H9 (cell line): ENCODE measurements at regions not wholly inside any gene's neighbourhood (a gene's known extent, or its start where the extent isn't known, plus 50 kb on each side); places are given as distances from the start of the nearest gene placed in this dataset.

Experiments
- DNase-seq: peaks from one replicate; pipeline ENCODE4 v3.0.0-alpha.2; 2017
- H2AFZ ChIP-seq: one replicate; pipeline ENCODE4 v1.6.1; 2013; ENCODE audit warnings: mild to moderate bottlenecking, low read length, control low read depth, moderate library complexity
- H2AK5ac ChIP-seq: 2 replicates; pipeline ENCODE4 v1.6.1; 2013; ENCODE audit warnings: low read length, control low read depth, mixed read lengths; ENCODE audit not compliant: insufficient read length
- H2BK120ac ChIP-seq: one replicate; pipeline ENCODE4 v1.6.1; 2013; ENCODE audit warnings: low read depth, mild to moderate bottlenecking, low read length, control low read depth, inconsistent platforms; ENCODE audit not compliant: poor library complexity, severe bottlenecking
- H2BK12ac ChIP-seq: 2 replicates; pipeline ENCODE4 v1.6.1; 2013; ENCODE audit warnings: low read length, control low read depth, mixed read lengths, low read depth; ENCODE audit not compliant: insufficient read length
- H2BK15ac ChIP-seq: 2 replicates; pipeline ENCODE4 v1.6.1; 2013; ENCODE audit warnings: low read depth, low read length, control low read depth
- H2BK20ac ChIP-seq: one replicate; pipeline ENCODE4 v1.6.1; 2013; ENCODE audit warnings: low read depth, mild to moderate bottlenecking, low read length, control low read depth, inconsistent platforms; ENCODE audit not compliant: poor library complexity, severe bottlenecking
- H2BK5ac ChIP-seq: 2 replicates; pipeline ENCODE4 v1.6.1; 2013; ENCODE audit warnings: low read length, control low read depth, mixed read lengths; ENCODE audit not compliant: insufficient read length
- H3K14ac ChIP-seq: 2 replicates; pipeline ENCODE4 v1.6.1; 2013; ENCODE audit warnings: low read length, control low read depth; ENCODE audit not compliant: insufficient read depth
- H3K18ac ChIP-seq: 2 replicates; pipeline ENCODE4 v1.6.1; 2013; ENCODE audit warnings: low read depth, mild to moderate bottlenecking, mixed read lengths, low read length, control low read depth; ENCODE audit not compliant: insufficient read length
- H3K23ac ChIP-seq: 2 replicates; pipeline ENCODE4 v1.6.1; 2013; ENCODE audit warnings: low read length, control low read depth, mixed read lengths, low read depth; ENCODE audit not compliant: insufficient read length
- H3K23me2 ChIP-seq: 2 replicates; pipeline ENCODE4 v1.6.1; 2013; ENCODE audit warnings: low read depth, mild to moderate bottlenecking, mixed read lengths, low read length, control low read depth; ENCODE audit not compliant: insufficient read length, poor library complexity, severe bottlenecking
- H3K27ac ChIP-seq: 2 replicates; pipeline ENCODE4 v1.5.1; 2013; ENCODE audit warnings: low read length, control low read depth, mixed read lengths, low read depth; ENCODE audit not compliant: insufficient read length
- H3K27me3 ChIP-seq: 2 replicates; pipeline ENCODE4 v1.6.1; 2013; ENCODE audit warnings: low read length, control low read depth, inconsistent platforms; ENCODE audit not compliant: insufficient read depth
- H3K4ac ChIP-seq: 2 replicates; pipeline ENCODE4 v1.6.1; 2013; ENCODE audit warnings: low read depth, mild to moderate bottlenecking, control low read depth, inconsistent platforms, low read length, moderate library complexity
- H3K4me1 ChIP-seq: 2 replicates; pipeline ENCODE4 v1.6.1; 2013; ENCODE audit warnings: low read length, control low read depth, inconsistent platforms; ENCODE audit not compliant: insufficient read depth
- H3K4me2 ChIP-seq: 2 replicates; pipeline ENCODE4 v1.6.1; 2013; ENCODE audit warnings: low read length, control low read depth, mixed read lengths; ENCODE audit not compliant: insufficient read length, insufficient read depth
- H3K56ac ChIP-seq: 2 replicates; pipeline ENCODE4 v1.6.1; 2013; ENCODE audit warnings: low read depth, mild to moderate bottlenecking, mixed read lengths, low read length, control low read depth; ENCODE audit not compliant: insufficient read length
- H3K79me1 ChIP-seq: 2 replicates; pipeline ENCODE4 v1.6.1; 2013; ENCODE audit warnings: low read depth, mild to moderate bottlenecking, moderate library complexity, low read length, control low read depth, inconsistent platforms; ENCODE audit not compliant: insufficient read depth, poor library complexity, severe bottlenecking
- H3K79me2 ChIP-seq: 2 replicates; pipeline ENCODE4 v1.6.1; 2013; ENCODE audit warnings: low read length, control low read depth, inconsistent platforms; ENCODE audit not compliant: insufficient read depth
- H3K9ac ChIP-seq: 2 replicates; pipeline ENCODE4 v1.6.1; 2013; ENCODE audit warnings: low read length, control low read depth, mixed read lengths; ENCODE audit not compliant: insufficient read length; ENCODE audit errors: extremely low read depth
- H3K9me3 ChIP-seq: one replicate; pipeline ENCODE4 v1.6.1; 2013; ENCODE audit warnings: low read depth, low read length, inconsistent platforms; ENCODE audit not compliant: control insufficient read depth
- H3T11ph ChIP-seq: one replicate; pipeline ENCODE4 v1.6.1; 2013; ENCODE audit warnings: mild to moderate bottlenecking, low read length, control low read depth, inconsistent platforms
- H4K20me1 ChIP-seq: one replicate; pipeline ENCODE4 v1.6.1; 2013; ENCODE audit not compliant: control insufficient read depth, insufficient read length, insufficient read depth
- H4K5ac ChIP-seq: 2 replicates; pipeline ENCODE4 v1.6.1; 2013; ENCODE audit warnings: low read depth, mild to moderate bottlenecking, mixed read lengths, low read length, control low read depth; ENCODE audit not compliant: insufficient read length
- H4K8ac ChIP-seq: replicated peaks from 2 replicates; pipeline ENCODE4 v1.6.1; 2013; ENCODE audit warnings: low read length, control low read depth, mixed read lengths, low read depth; ENCODE audit not compliant: insufficient read length
- H4K91ac ChIP-seq: 2 replicates; pipeline ENCODE4 v1.6.1; 2013; ENCODE audit warnings: low read depth, mild to moderate bottlenecking, moderate library complexity, mixed read lengths, low read length, control low read depth; ENCODE audit not compliant: insufficient read length
- H3K27ac Mint-ChIP-seq, 3 experiments: 2 replicates in 2 of 3; 3 replicates in 1 of 3; pipeline ENCODE4 v1.8.0; 2020 to 2021; ENCODE audit warnings: mixed read lengths in 3 of 3, mild to moderate bottlenecking in 1 of 3, moderate library complexity in 1 of 3
- H3K27me3 Mint-ChIP-seq: 2 replicates; pipeline ENCODE4 v1.8.0; 2021; ENCODE audit warnings: low read depth, mild to moderate bottlenecking, moderate library complexity, mixed read lengths
- H3K36me3 Mint-ChIP-seq, 3 experiments: 2 replicates in 2 of 3; 3 replicates in 1 of 3; pipeline ENCODE4 v1.8.0; 2020 to 2021; ENCODE audit warnings: low read depth in 3 of 3, mixed read lengths in 3 of 3; ENCODE audit not compliant: insufficient read depth in 1 of 3
- H3K4me1 Mint-ChIP-seq, 2 experiments: 2 replicates each; pipeline ENCODE4 v1.8.0; 2020; ENCODE audit warnings: mixed read lengths in 2 of 2
- H3K4me3 Mint-ChIP-seq, 2 experiments: 2 replicates in 1 of 2; 3 replicates in 1 of 2; pipeline ENCODE4 v1.8.0; 2020 to 2021; ENCODE audit warnings: mild to moderate bottlenecking in 2 of 2, mixed read lengths in 2 of 2, moderate library complexity in 1 of 2
- H3K9me3 Mint-ChIP-seq, 2 experiments: 2 replicates in 1 of 2; 3 replicates in 1 of 2; pipeline ENCODE4 v1.8.0; 2020; ENCODE audit warnings: mild to moderate bottlenecking in 2 of 2, mixed read lengths in 2 of 2, moderate library complexity in 1 of 2
- CTCF ChIP-seq: fragments of 200-600 bp; sonication (generic); conservative IDR thresholded peaks from 3 replicates; pipeline ENCODE4 v1.8.0; 2021; ENCODE audit warnings: antibody characterized with exemption, mild to moderate bottlenecking
- WGBS: extraction: QIAGEN DNeasy Blood & Tissue Kit; methylation state at CpG from one replicate; pipeline ENCODE4 v1.1.7; 2013; ENCODE audit warnings: missing lambda C conversion rate, low lambda C conversion rate, mixed read lengths; ENCODE audit not compliant: insufficient read length; ENCODE audit errors: extremely low coverage; 5-methylcytosine and 5-hydroxymethylcytosine counted together

- no peak overlapping the region for H2BK12ac ChIP-seq
- H3K4me1 ChIP-seq: no peaks in the 10 kb centered on the region
- Mint-ChIP-seq H3K27ac (no peak overlapping the region; a peak in 1 of 7 replicates), H3K27me3 (no peaks in the 10 kb centered on the region), H3K36me3 (no peaks in the 10 kb centered on the region), H3K4me1 (peaks cover 15% of the 10 kb centered on the region in 2 experiments), H3K9me3 (no peaks in the 10 kb centered on the region), H3K4me3 (no peak overlapping the region)
- H3K14ac ChIP-seq: no peak overlapping the region
- no peak overlapping the region for H3K23ac ChIP-seq
- no peak overlapping the region for H2AFZ ChIP-seq
- no peaks in the 10 kb centered on the region for H3K9me3 ChIP-seq
- H3K79me2 ChIP-seq: no peaks in the 10 kb centered on the region
- no peak overlapping the region for H3K4ac ChIP-seq
- no peak overlapping the region for H2BK120ac ChIP-seq
- H2BK15ac ChIP-seq: no peak overlapping the region
- H4K8ac ChIP-seq: no peak overlapping the region
- no CpG with 5 or more reads among the region's 2 CpGs for WGBS
- H3K4me2 ChIP-seq: no peak overlapping the region
- H3K27me3 ChIP-seq: no peaks in the 10 kb centered on the region
- no peak overlapping the region for H3K27ac ChIP-seq
- H4K20me1 ChIP-seq: no peaks in the 10 kb centered on the region
- H3T11ph ChIP-seq: no peak overlapping the region
- no peak overlapping the region for H4K91ac ChIP-seq
- no peak overlapping the region for H3K9ac ChIP-seq
- no peak overlapping the region for H3K56ac ChIP-seq
- H3K79me1 ChIP-seq: no peaks in the 10 kb centered on the region
- H3K23me2 ChIP-seq: no peaks in the 10 kb centered on the region
- no peak overlapping the region for H2AK5ac ChIP-seq
- H4K5ac ChIP-seq: no peak overlapping the region
- no peak for DNase-seq
- H2BK5ac ChIP-seq: no peak overlapping the region
- no peak overlapping the region for H3K18ac ChIP-seq
- no peak for TF ChIP-seq CTCF
- H2BK20ac ChIP-seq: no peak overlapping the region
Observed at GRCh38 chr5:98320343-98320742, 453.1 kb upstream of the RGMB start.
